Adrenal gland (tissue), 9 donors: ENCODE measurements at regions not wholly inside any gene's neighbourhood (a gene's known extent, or its start where the extent isn't known, plus 50 kb on each side); places are given as distances from the start of the nearest gene placed in this dataset.
"Not testable (repeated sequence)": the region's sequence is repeated elsewhere in the genome, so short reads cannot be mapped to it uniquely, and the experiment has no call there.

Experiments used
- DNase-seq, 7 donors: peaks; one replicate each; pipeline ENCODE4 v3.0.0-alpha.2; 2019 to 2020
- H3K27ac ChIP-seq, 5 donors: fragments of 200-600 bp; sonication (generic) in 4 of 5; 1 replicate in 3 of 5; 2 replicates in 2 of 5; pipeline versions ENCODE4 v1.5.1 to v1.8.0; 2016 to 2020; ENCODE audit warnings: mild to moderate bottlenecking in 1 of 5
- H3K27me3 ChIP-seq: fragments of 200-600 bp; 2 replicates; pipeline ENCODE4 v1.8.0; 2021
- H3K36me3 ChIP-seq, 2 donors: fragments of 200-600 bp; replicated peaks in 1 of 2; 1 replicate in 1 of 2; 2 replicates in 1 of 2; pipeline versions ENCODE4 v1.5.1 to v1.8.0; 2018 to 2022
- H3K4me1 ChIP-seq, 2 donors: fragments of 200-600 bp; replicated peaks in 1 of 2; 1 replicate in 1 of 2; 2 replicates in 1 of 2; pipeline versions ENCODE4 v1.5.1 to v1.8.0; 2018 to 2021
- H3K4me3 ChIP-seq, 4 donors: fragments of 200-600 bp; sonication (generic) in 3 of 4; one replicate each; pipeline ENCODE4 v1.5.1; 2016 to 2018
- H3K9me3 ChIP-seq, 3 donors: fragments of 200-600 bp; sonication (generic) in 1 of 3; replicated peaks in 1 of 3; 1 replicate in 2 of 3; 2 replicates in 1 of 3; pipeline versions ENCODE4 v1.5.1 to v1.8.0; 2016 to 2021
- CTCF ChIP-seq, 6 experiments: fragments of 450-650 bp in 4 of 6; fragments of 200-600 bp in 2 of 6; sonication (generic) in 1 of 6; IDR thresholded peaks; 1 replicate in 5 of 6; 2 replicates in 1 of 6; pipeline versions ENCODE4 v1.5.1 to v1.8.0; 2016 to 2021; ENCODE audit warnings: antibody characterized with exemption in 6 of 6, mild to moderate bottlenecking in 2 of 6, moderate library complexity in 1 of 6
- POLR2A ChIP-seq, 2 donors: fragments of 450-650 bp; IDR thresholded peaks; one replicate each; pipeline ENCODE4 v1.6.1; 2017; ENCODE audit warnings: antibody characterized with exemption in 2 of 2, mild to moderate bottlenecking in 2 of 2, moderate library complexity in 1 of 2
- WGBS, 4 donors: extraction: QIAGEN DNeasy Blood & Tissue Kit in 2 of 4; methylation state at CpG; one replicate each; pipeline versions ENCODE4 v1.1.5 to v1.1.7; 2013 to 2017; 5-methylcytosine and 5-hydroxymethylcytosine counted together
- intact Hi-C, 2 donors: fragments of 100-400 bp; cut with DNase I; formaldehyde crosslinking; loops; one replicate each; pipeline versions ENCODE4 v1.14.1 to v1.15.0; 2022 to 2023
- donor health status: healthy with polysubstance abuse.
- donor health status: Bipolar disorder and iron deficiency.
- donor health status: DM: yes; HTN: yes; CAD: no.
- donor health status: DM: no; HTN: no; CAD: no.
- donor health status: DM: no; HTN: no; CAD: no.

- 66 to 77% (median 67%) methylated on average over 8 to 11 of the region's 11 CpGs for WGBS, 4 donors
- Histone ChIP-seq H3K4me3 (no peak overlapping the region), H3K4me1 (no peaks in the 10 kb centered on the region), H3K27ac (no peak overlapping the region), H3K27me3 (no peaks in the 10 kb centered on the region), H3K9me3 (no peaks in the 10 kb centered on the region), H3K36me3 (no peaks in the 10 kb centered on the region)
- TF ChIP-seq CTCF (IDR thresholded peaks at IDR 0.05) = no peak
- TF ChIP-seq POLR2A (IDR thresholded peaks at IDR 0.05) = no peak
- no peak for DNase-seq
- intact Hi-C loops = no loop called here
Observed at GRCh38 chr2:129805899-129806298, 173.6 kb upstream of the RAB6C start.

DNA sequence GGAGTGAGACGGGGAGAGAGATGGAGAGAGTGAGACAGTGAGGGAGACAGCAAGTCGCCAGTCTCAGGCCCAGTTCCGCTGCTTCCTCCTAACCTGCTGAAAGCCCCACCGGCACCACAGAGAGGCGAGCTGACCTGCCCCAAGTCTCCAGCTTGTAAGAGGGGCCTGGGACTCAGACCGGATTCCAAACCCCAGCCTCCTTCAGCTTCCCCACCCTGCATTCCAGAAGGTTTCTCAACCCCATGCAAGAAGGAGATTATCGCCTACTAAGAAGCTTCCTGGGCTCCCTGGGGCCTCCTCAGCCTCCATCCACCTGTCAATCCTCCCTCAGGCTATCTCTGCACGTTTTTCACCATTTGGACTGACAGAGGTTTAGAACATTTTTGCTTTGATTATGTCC lies 173.1 kb upstream of the RAB6C start:
- H3K27ac ChIP-seq = no peak overlapping the region
- DNase-seq = no peak
- TF ChIP-seq CTCF (IDR thresholded peaks at IDR 0.05) = no peak
- no peak for TF ChIP-seq POLR2A (IDR thresholded peaks at IDR 0.05)
- H3K27me3 ChIP-seq = no peaks in the 10 kb centered on the region
- 69 to 76% (median 70%) methylated on average over 6 to 8 of the region's 8 CpGs for WGBS, 4 donors
- no peaks in the 10 kb centered on the region for H3K9me3 ChIP-seq
- H3K4me1 ChIP-seq = no peaks in the 10 kb centered on the region
- no peaks in the 10 kb centered on the region for H3K36me3 ChIP-seq
- no peak overlapping the region for H3K4me3 ChIP-seq
- intact Hi-C loops = no loop called here

- no peak for DNase-seq
- Histone ChIP-seq H3K27me3 (no peaks in the 10 kb centered on the region), H3K36me3 (no peaks in the 10 kb centered on the region), H3K27ac (no peak overlapping the region), H3K9me3 (no peaks in the 10 kb centered on the region), H3K4me1 (no peaks in the 10 kb centered on the region), H3K4me3 (no peak overlapping the region)
- TF ChIP-seq CTCF (IDR thresholded peaks at IDR 0.05) (no peak), POLR2A (IDR thresholded peaks at IDR 0.05) (no peak)
- intact Hi-C loops = no loop called here
- 61 to 69% (median 65%) methylated on average over 7 of the region's 7 CpGs for WGBS, 4 donors
Observed at GRCh38 chr2:129806990-129807389, 172.5 kb upstream of the RAB6C start.

GRCh38 chr2:129807642-129808338 lies 171.7 kb upstream of the RAB6C start:
- intact Hi-C loops, H3K27ac ChIP-seq, H3K36me3 ChIP-seq, H3K27me3 ChIP-seq, DNase-seq, H3K4me3 ChIP-seq, H3K4me1 ChIP-seq, H3K9me3 ChIP-seq: not testable (repeated sequence)
- 74 to 84% (median 80%) methylated on average over 20 to 22 of the region's 22 CpGs for WGBS, 4 donors

DNA sequence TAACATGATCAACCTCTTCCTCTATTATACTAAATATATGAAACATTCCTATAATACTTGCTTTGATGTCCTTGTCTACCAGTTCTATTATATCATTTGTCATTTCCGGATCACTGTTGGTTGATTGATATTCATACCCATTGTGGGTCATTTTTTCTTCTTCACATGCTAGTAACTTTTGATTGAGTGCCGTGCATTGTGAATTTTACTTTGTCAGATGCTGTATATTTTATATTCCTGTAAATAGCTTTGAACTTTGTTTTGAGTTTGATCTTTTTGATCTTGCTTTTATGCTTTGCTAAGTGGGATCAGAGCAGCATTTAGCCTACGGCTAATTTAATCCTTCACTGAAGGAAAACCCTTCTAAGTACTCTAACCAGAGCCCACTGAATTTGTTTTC lies 168.9 kb upstream of the RAB6C start:
- TF ChIP-seq CTCF (IDR thresholded peaks at IDR 0.05) (no peak), POLR2A (IDR thresholded peaks at IDR 0.05) (no peak)
- DNase-seq = no peak
- Histone ChIP-seq H3K27ac (no peak overlapping the region), H3K36me3 (no peaks in the 10 kb centered on the region), H3K27me3 (no peaks in the 10 kb centered on the region), H3K4me1 (no peaks in the 10 kb centered on the region), H3K4me3 (no peak overlapping the region), H3K9me3 (no peaks in the 10 kb centered on the region)
- WGBS, 4 donors = 69 to 74% (median 72%) methylated on average over 3 of the region's 3 CpGs
- intact Hi-C loops = no loop called here
